Panc1 (cell line): ENCODE measurements at regions not wholly inside any gene's neighbourhood (a gene's known extent, or its start where the extent isn't known, plus 50 kb on each side); places are given as distances from the start of the nearest gene placed in this dataset.
"Not testable (repeated sequence)": the region's sequence is repeated elsewhere in the genome, so short reads cannot be mapped to it uniquely, and the experiment has no call there.

Source experiments
- ATAC-seq: fragments of 200-7000 bp; cut with Tn5 transposase; 2 replicates; pipeline ENCODE4 v1.9.1; 2020; ENCODE audit warnings: mild to moderate bottlenecking, moderate library complexity
- BruUV-seq: library from RNA; stranded (reverse); fragments of 400-500 nt; replicated peaks from 2 replicates; lab custom pipeline; 2021; lab: Mats Ljungman, UMichigan
- CTCF ChIA-PET: fragments of 300-600 bp; sonication (Branson Sonifier 250); formaldehyde crosslinking; loops from one replicate; lab custom pipeline; 2022; ENCODE audit warnings: antibody characterized with exemption; lab: Charles Lee
- POLR2A ChIA-PET: fragments of 300-600 bp; sonication (Branson Sonifier 250); formaldehyde crosslinking; loops from one replicate; lab custom pipeline; 2022; ENCODE audit warnings: antibody characterized with exemption; lab: Charles Lee
- DNase-seq: peaks from one replicate; pipeline ENCODE4 v3.0.0-alpha.2; 2010; ENCODE audit warnings: low read depth, low spot score
- H3K27ac ChIP-seq: 2 replicates; pipeline ENCODE4 v1.5.1; 2011; ENCODE audit warnings: mild to moderate bottlenecking, low read length, inconsistent platforms
- H3K27me3 ChIP-seq: fragments of 200-500 bp; sonication (Bioruptor generic); 2 replicates; pipeline ENCODE4 v1.6.0; 2014; ENCODE audit warnings: low read length, inconsistent platforms; ENCODE audit not compliant: control insufficient read depth, insufficient read depth
- H3K36me3 ChIP-seq: fragments of 200-500 bp; sonication (Bioruptor generic); 2 replicates; pipeline ENCODE4 v1.5.1; 2014; ENCODE audit warnings: inconsistent platforms, mild to moderate bottlenecking, low read length, moderate library complexity; ENCODE audit not compliant: control insufficient read depth, insufficient read depth
- H3K4me1 ChIP-seq: 2 replicates; pipeline ENCODE4 v1.5.1; 2011; ENCODE audit warnings: inconsistent platforms, mild to moderate bottlenecking, low read length, moderate library complexity; ENCODE audit not compliant: control insufficient read depth, insufficient read depth
- H3K4me3 ChIP-seq, 2 experiments: 2 replicates each; pipeline ENCODE4 v1.5.1; 2011 to 2012; ENCODE audit warnings: low read depth in 2 of 2, low read length in 2 of 2, mild to moderate bottlenecking in 2 of 2, inconsistent platforms in 1 of 2, moderate library complexity in 1 of 2
- H3K9me3 ChIP-seq: fragments of 200-500 bp; sonication (Bioruptor generic); 2 replicates; pipeline ENCODE4 v1.5.1; 2014; ENCODE audit warnings: low read depth, mild to moderate bottlenecking, inconsistent platforms, low read length, moderate library complexity; ENCODE audit not compliant: control insufficient read depth, insufficient read depth
- POLR2AphosphoS5 ChIP-seq: IDR thresholded peaks from 2 replicates; pipeline ENCODE4 v1.6.1; 2012; ENCODE audit warnings: mild to moderate bottlenecking, low read depth, low read length, moderate library complexity
- REST ChIP-seq, 2 experiments: IDR thresholded peaks; 2 replicates each; pipeline ENCODE4 v1.6.1; 2011 to 2012; ENCODE audit warnings: low read depth in 2 of 2, control low read depth in 1 of 2, low read length in 1 of 2, mild to moderate bottlenecking in 1 of 2, moderate library complexity in 1 of 2; ENCODE audit not compliant: insufficient read depth in 1 of 2
- SIN3A ChIP-seq: IDR thresholded peaks from 2 replicates; pipeline ENCODE4 v1.6.1; 2012; ENCODE audit warnings: low read depth, mild to moderate bottlenecking, low read length, moderate library complexity, borderline replicate concordance; ENCODE audit not compliant: insufficient read depth
- TCF7L2 ChIP-seq: IDR thresholded peaks from 2 replicates; pipeline ENCODE4 v1.6.1; 2011; ENCODE audit warnings: mild to moderate bottlenecking, low read depth, low read length, inconsistent platforms
- in situ Hi-C: cut with HindIII; loops from 2 replicates; pipeline ENCODE4 v1.10.0; 2016; ENCODE audit warnings: low sequenced_read_pairs, low pct_unique_long_range_greater_than_20kb
- intact Hi-C: fragments of 100-400 bp; cut with micrococcal nuclease; formaldehyde crosslinking; loops from one replicate; pipeline ENCODE4 v1.10.0; 2022; ENCODE audit not compliant: unreplicated experiment
- TF ChIP-seq, protein P1 (sequence below): fragments of 450-650 bp; IDR thresholded peaks from 2 replicates; pipeline ENCODE4 v1.5.1; 2017; ENCODE audit warnings: mild to moderate bottlenecking

GRCh38 chr13:66074018-66074615, 1156.0 kb downstream of the PCDH9 start:
- ChIA-PET POLR2A (no interaction called here), CTCF (no interaction called here)
- in situ Hi-C loops (no loop called here), intact Hi-C loops (no loop called here)
- Histone ChIP-seq H3K27me3 (no peaks in the 10 kb centered on the region), H3K9me3 (no peaks in the 10 kb centered on the region), H3K4me1 (no peaks in the 10 kb centered on the region), H3K27ac (no peak overlapping the region), H3K4me3 (no peak overlapping the region), H3K36me3 (no peaks in the 10 kb centered on the region)
- ATAC-seq = no peak
- no TSS peak for BruUV-seq
- TF ChIP-seq POLR2AphosphoS5 = no peak
- TF ChIP-seq REST (IDR thresholded peaks at IDR 0.05; ENCODE audit: insufficient read depth in 1 of 2, low read depth in 2 of 2, low read length in 1 of 2) = no peak
- TF ChIP-seq SIN3A = no peak
- TF ChIP-seq TCF7L2 = no peak
- TF ChIP-seq, protein P1, sequence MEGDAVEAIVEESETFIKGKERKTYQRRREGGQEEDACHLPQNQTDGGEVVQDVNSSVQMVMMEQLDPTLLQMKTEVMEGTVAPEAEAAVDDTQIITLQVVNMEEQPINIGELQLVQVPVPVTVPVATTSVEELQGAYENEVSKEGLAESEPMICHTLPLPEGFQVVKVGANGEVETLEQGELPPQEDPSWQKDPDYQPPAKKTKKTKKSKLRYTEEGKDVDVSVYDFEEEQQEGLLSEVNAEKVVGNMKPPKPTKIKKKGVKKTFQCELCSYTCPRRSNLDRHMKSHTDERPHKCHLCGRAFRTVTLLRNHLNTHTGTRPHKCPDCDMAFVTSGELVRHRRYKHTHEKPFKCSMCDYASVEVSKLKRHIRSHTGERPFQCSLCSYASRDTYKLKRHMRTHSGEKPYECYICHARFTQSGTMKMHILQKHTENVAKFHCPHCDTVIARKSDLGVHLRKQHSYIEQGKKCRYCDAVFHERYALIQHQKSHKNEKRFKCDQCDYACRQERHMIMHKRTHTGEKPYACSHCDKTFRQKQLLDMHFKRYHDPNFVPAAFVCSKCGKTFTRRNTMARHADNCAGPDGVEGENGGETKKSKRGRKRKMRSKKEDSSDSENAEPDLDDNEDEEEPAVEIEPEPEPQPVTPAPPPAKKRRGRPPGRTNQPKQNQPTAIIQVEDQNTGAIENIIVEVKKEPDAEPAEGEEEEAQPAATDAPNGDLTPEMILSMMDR = no peak
- DNase-seq = no peak

GRCh38 chr13:66072097-66072496, 1158.0 kb downstream of the PCDH9 start:
- H3K27me3 ChIP-seq, BruUV-seq, H3K9me3 ChIP-seq, CTCF ChIA-PET, intact Hi-C loops, H3K27ac ChIP-seq, H3K4me3 ChIP-seq, DNase-seq, ATAC-seq, H3K4me1 ChIP-seq, H3K36me3 ChIP-seq, in situ Hi-C loops, POLR2A ChIA-PET: not testable (repeated sequence)

DNA sequence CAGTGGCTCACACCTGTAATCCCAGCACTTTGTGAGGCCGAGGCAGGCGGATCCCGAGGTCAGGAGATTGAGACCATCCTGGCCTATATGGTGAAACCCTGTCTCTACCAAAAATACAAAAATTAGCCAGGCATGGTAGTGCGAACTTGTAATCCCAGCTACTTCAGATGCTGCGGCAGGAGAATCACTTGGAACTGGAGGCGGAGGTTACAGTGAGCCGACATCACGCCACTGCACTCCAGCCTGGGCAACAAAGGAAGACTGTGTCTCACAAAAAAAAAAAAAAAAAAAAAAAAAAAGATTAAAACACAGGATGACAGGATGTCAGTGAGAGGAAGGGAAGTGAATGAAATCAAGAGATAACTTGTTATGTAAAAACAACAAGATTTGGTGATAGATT, 1158.5 kb downstream of the PCDH9 start:
- no peaks in the 10 kb centered on the region for H3K27me3 ChIP-seq
- H3K27ac ChIP-seq = no peak overlapping the region
- H3K4me1 ChIP-seq = no peaks in the 10 kb centered on the region
- H3K9me3 ChIP-seq = no peaks in the 10 kb centered on the region
- POLR2A ChIA-PET = no interaction called here
- H3K4me3 ChIP-seq = no peak overlapping the region
- no peak for DNase-seq
- in situ Hi-C loops (no loop called here), intact Hi-C loops (no loop called here)
- no peak for ATAC-seq
- TF ChIP-seq, protein P1 = no peak
- TF ChIP-seq POLR2AphosphoS5 = no peak
- no peaks in the 10 kb centered on the region for H3K36me3 ChIP-seq
- CTCF ChIA-PET = no interaction called here
- no TSS peak for BruUV-seq
